ENCODE measurements at regions not wholly inside any gene's neighbourhood (a gene's known extent, or its start where the extent isn't known, plus 50 kb on each side); places are given as distances from the start of the nearest gene placed in this dataset.

- TF ChIP-seq, protein P1, sequence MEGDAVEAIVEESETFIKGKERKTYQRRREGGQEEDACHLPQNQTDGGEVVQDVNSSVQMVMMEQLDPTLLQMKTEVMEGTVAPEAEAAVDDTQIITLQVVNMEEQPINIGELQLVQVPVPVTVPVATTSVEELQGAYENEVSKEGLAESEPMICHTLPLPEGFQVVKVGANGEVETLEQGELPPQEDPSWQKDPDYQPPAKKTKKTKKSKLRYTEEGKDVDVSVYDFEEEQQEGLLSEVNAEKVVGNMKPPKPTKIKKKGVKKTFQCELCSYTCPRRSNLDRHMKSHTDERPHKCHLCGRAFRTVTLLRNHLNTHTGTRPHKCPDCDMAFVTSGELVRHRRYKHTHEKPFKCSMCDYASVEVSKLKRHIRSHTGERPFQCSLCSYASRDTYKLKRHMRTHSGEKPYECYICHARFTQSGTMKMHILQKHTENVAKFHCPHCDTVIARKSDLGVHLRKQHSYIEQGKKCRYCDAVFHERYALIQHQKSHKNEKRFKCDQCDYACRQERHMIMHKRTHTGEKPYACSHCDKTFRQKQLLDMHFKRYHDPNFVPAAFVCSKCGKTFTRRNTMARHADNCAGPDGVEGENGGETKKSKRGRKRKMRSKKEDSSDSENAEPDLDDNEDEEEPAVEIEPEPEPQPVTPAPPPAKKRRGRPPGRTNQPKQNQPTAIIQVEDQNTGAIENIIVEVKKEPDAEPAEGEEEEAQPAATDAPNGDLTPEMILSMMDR (conservative IDR thresholded peaks at IDR 0.05; ENCODE audit: low read length): no peak
- no peak for TF ChIP-seq EZH2phosphoT487 (IDR thresholded peaks at IDR 0.05; ENCODE audit: borderline replicate concordance, low read depth, low read length)
Observed at GRCh38 chr9:89661956-89662717, 57.3 kb downstream of the GADD45G start.

All from OCI-LY7 (cell line).